A549 (cell line): ENCODE measurements at regions not wholly inside any gene's neighbourhood (a gene's known extent, or its start where the extent isn't known, plus 50 kb on each side); places are given as distances from the start of the nearest gene placed in this dataset.
A peak's percentile ranks its signal among the peaks of the same experiment; 100 is the strongest.

Experiments
- ATOH8 ChIP-seq: fragments of 250-450 bp; sonication (Bioruptor Pico); IDR thresholded peaks from 2 replicates; pipeline ENCODE4 v1.5.0; 2020; ENCODE audit warnings: low read depth, mild to moderate bottlenecking, moderate library complexity
- CBX2 ChIP-seq: fragments of 200-600 bp; sonication (generic); IDR thresholded peaks from 2 replicates; pipeline ENCODE4 v1.6.1; 2016; ENCODE audit warnings: low read depth, mild to moderate bottlenecking, borderline replicate concordance
- CEBPB ChIP-seq, 2 experiments: fragments of >200 bp in 1 of 2; sonication (Bioruptor Twin) in 1 of 2; formaldehyde crosslinking in 1 of 2; IDR thresholded peaks; 2 replicates each; pipeline ENCODE4 v1.6.1; 2012 to 2016
- CHD2 ChIP-seq: fragments of 150-350 bp; IDR thresholded peaks from 2 replicates; pipeline ENCODE4 v1.6.1; 2014; ENCODE audit warnings: low read length; ENCODE audit not compliant: partially characterized antibody
- CHD4 ChIP-seq: fragments of 200-600 bp; sonication (generic); IDR thresholded peaks from 2 replicates; pipeline ENCODE4 v1.6.1; 2016; ENCODE audit warnings: antibody characterized with exemption, mild to moderate bottlenecking, borderline replicate concordance
- EHMT2 ChIP-seq: fragments of 200-600 bp; sonication (generic); IDR thresholded peaks from 2 replicates; pipeline ENCODE4 v1.6.1; 2016; ENCODE audit warnings: antibody characterized with exemption, low read depth, mild to moderate bottlenecking, moderate library complexity
- ESRRA ChIP-seq: fragments of 150-350 bp; IDR thresholded peaks from 2 replicates; pipeline ENCODE4 v1.6.1; 2014; ENCODE audit warnings: mild to moderate bottlenecking, low read length, borderline replicate concordance
- FOSB ChIP-seq: fragments of 250-450 bp; sonication (Bioruptor Pico); IDR thresholded peaks from 2 replicates; pipeline ENCODE4 v1.5.0; 2020; ENCODE audit warnings: mild to moderate bottlenecking, moderate library complexity
- FOSL2 ChIP-seq, 2 experiments: fragments of 450-650 bp in 1 of 2; fragments of >200 bp in 1 of 2; sonication (Bioruptor Twin) in 1 of 2; formaldehyde crosslinking; IDR thresholded peaks; 2 replicates each; pipeline versions ENCODE4 v1.5.0 to v1.6.1; 2016 to 2020; ENCODE audit warnings: mild to moderate bottlenecking in 1 of 2, moderate library complexity in 1 of 2
- GATA3 ChIP-seq: IDR thresholded peaks from 2 replicates; pipeline ENCODE4 v1.6.1; 2012; ENCODE audit warnings: borderline replicate concordance
- HDAC2 ChIP-seq: fragments of 200-600 bp; sonication (generic); IDR thresholded peaks from 2 replicates; pipeline ENCODE4 v1.6.1; 2016
- HEYL ChIP-seq: fragments of 250-450 bp; sonication (Bioruptor Pico); IDR thresholded peaks from 2 replicates; pipeline ENCODE4 v1.8.0; 2021; ENCODE audit warnings: mild to moderate bottlenecking, moderate library complexity
- HMGXB4 ChIP-seq: fragments of 250-450 bp; sonication (Bioruptor Pico); IDR thresholded peaks from 2 replicates; pipeline ENCODE4 v1.5.0; 2021; ENCODE audit warnings: mild to moderate bottlenecking, moderate library complexity, borderline replicate concordance
- HOXA7 ChIP-seq: fragments of 250-450 bp; sonication (Bioruptor Pico); IDR thresholded peaks from 2 replicates; pipeline ENCODE4 v1.5.0; 2020; ENCODE audit warnings: mild to moderate bottlenecking, moderate library complexity
- HOXB13 ChIP-seq: fragments of 250-450 bp; sonication (Bioruptor Pico); IDR thresholded peaks from 2 replicates; pipeline ENCODE4 v1.5.0; 2020; ENCODE audit warnings: low read depth, mild to moderate bottlenecking, moderate library complexity
- JUN ChIP-seq, 2 experiments: fragments of >200 bp; sonication (Bioruptor Twin); formaldehyde crosslinking; IDR thresholded peaks; 2 replicates in 1 of 2; 3 replicates in 1 of 2; pipeline ENCODE4 v1.6.1; 2016 to 2017
- JUNB ChIP-seq: fragments of >200 bp; sonication (Bioruptor Twin); formaldehyde crosslinking; IDR thresholded peaks from 2 replicates; pipeline ENCODE4 v1.6.1; 2016
- MAZ ChIP-seq: fragments of 150-350 bp; IDR thresholded peaks from 2 replicates; pipeline ENCODE4 v1.6.1; 2014; ENCODE audit warnings: antibody characterized with exemption, low read depth, low read length, borderline replicate concordance
- MYC ChIP-seq: IDR thresholded peaks from 2 replicates; pipeline ENCODE4 v1.6.1; 2012; ENCODE audit warnings: mild to moderate bottlenecking, inconsistent platforms, low read length, improper control_type of control experiment, borderline replicate concordance
- NPAS2 ChIP-seq: fragments of 250-450 bp; sonication (Bioruptor Pico); IDR thresholded peaks from 2 replicates; pipeline ENCODE4 v1.8.0; 2022; ENCODE audit warnings: mild to moderate bottlenecking, moderate library complexity, borderline replicate concordance
- POLR2A ChIP-seq: IDR thresholded peaks from 2 replicates; pipeline ENCODE4 v1.6.1; 2012; ENCODE audit warnings: mild to moderate bottlenecking, low read length
- POLR2AphosphoS2 ChIP-seq: conservative IDR thresholded peaks from 2 replicates; pipeline ENCODE4 v1.6.1; 2012; ENCODE audit warnings: low read length, improper control_type of control experiment, inconsistent platforms
- RAD21 ChIP-seq, 2 experiments: fragments of >200 bp in 1 of 2; sonication (Bioruptor Twin) in 1 of 2; formaldehyde crosslinking in 1 of 2; IDR thresholded peaks in 1 of 2; conservative IDR thresholded peaks in 1 of 2; 2 replicates in 1 of 2; 3 replicates in 1 of 2; pipeline ENCODE4 v1.6.1; 2012 to 2018; ENCODE audit warnings: inconsistent platforms in 1 of 2
- RCOR1 ChIP-seq: fragments of 150-350 bp; IDR thresholded peaks from 2 replicates; pipeline ENCODE4 v1.6.1; 2014; ENCODE audit warnings: antibody characterized with exemption, low read length, low read depth
- RNF2 ChIP-seq: fragments of 200-600 bp; sonication (generic); IDR thresholded peaks from 2 replicates; pipeline ENCODE4 v1.6.1; 2016; ENCODE audit warnings: low read depth, mild to moderate bottlenecking, antibody characterized with exemption, moderate library complexity, borderline replicate concordance
- SMC3 ChIP-seq: fragments of >200 bp; sonication (Bioruptor Twin); formaldehyde crosslinking; IDR thresholded peaks from 3 replicates; pipeline ENCODE4 v1.6.1; 2018; ENCODE audit warnings: inconsistent platforms
- ZC3H11A ChIP-seq: fragments of 450-650 bp; IDR thresholded peaks from 2 replicates; pipeline ENCODE4 v1.6.1; 2014; ENCODE audit warnings: antibody characterized with exemption, mild to moderate bottlenecking
- ZNF302 ChIP-seq: fragments of 250-450 bp; sonication (Bioruptor Pico); IDR thresholded peaks from 2 replicates; pipeline ENCODE4 v1.9.0; 2021; ENCODE audit warnings: inconsistent platforms, mild to moderate bottlenecking, moderate library complexity
- TF ChIP-seq, protein P1 (sequence below): fragments of 450-650 bp; IDR thresholded peaks from 2 replicates; pipeline ENCODE4 v1.6.1; 2014; ENCODE audit warnings: antibody characterized with exemption
- TF ChIP-seq, protein P2 (sequence below): fragments of 200-600 bp; sonication (generic); IDR thresholded peaks from 2 replicates; pipeline ENCODE4 v1.6.1; 2016; ENCODE audit warnings: antibody characterized with exemption, mild to moderate bottlenecking, moderate library complexity
- TF ChIP-seq, protein P3 (sequence below): fragments of 150-350 bp; IDR thresholded peaks from 2 replicates; pipeline ENCODE4 v1.6.1; 2014; ENCODE audit warnings: low read depth, mild to moderate bottlenecking, low read length

DNA sequence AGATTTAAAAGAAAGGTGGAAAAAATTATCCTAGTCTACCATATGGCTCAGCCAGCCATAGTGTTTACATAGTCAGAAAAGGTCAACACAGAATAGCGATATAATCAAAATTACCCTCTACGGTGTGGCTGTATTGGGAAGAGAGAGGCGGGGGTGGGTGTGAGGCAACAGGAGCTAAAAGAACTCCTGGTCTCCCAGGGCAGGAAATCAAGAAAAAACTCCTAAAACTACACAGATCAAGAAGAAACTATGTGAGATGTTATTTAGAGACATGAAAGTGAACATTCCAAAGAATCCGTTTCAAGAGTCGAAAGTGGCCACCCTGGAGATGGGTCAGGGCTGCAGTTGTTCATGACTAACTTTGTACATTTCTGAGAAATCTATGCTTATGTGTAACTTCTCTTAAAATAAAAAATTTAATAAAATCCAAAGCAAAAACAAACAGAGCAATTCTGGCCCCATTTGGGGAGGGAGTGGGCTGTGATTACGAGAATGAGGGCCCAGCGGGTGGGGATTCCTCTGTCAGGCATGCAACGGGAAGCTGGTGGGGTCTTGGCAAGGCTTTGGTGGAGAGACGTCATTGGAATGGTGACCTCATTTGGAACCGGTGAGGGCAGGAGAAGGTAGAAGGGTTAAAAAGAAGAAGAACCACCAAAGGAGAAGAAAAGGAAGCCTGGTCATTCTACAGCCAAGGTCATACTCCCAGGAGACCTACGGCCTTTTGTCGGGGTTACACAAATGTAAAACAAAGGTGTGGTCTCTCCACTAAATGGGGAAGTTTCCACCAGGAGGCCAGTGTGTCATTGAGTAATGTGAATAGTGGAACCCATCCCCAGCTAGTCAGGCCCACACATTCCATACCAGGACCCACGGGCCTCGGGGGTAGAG lies 71.2 kb upstream of the DUSP5 start (continued):
- TF ChIP-seq ATOH8 (peak; percentile 80), SMC3 (peak; percentile 5), JUN (IDR thresholded peaks at IDR 0.05) (peak; percentile 90 to 95), RNF2 (no peak), FOSB (CRISPR knock-in tag) (0 out of 2 replicates have a peak, but pooled peaks have one; percentile 67), ZNF302 (0 out of 2 replicates have a peak, but pooled peaks have one; percentile 20), POLR2A (no peak), ZC3H11A (no peak), FOSL2 (IDR thresholded peaks at IDR 0.05) (peak; percentile 45), FOSL2 (CRISPR knock-in tag; IDR thresholded peaks at IDR 0.05) (peak; percentile 81), RAD21 (conservative IDR thresholded peaks at IDR 0.05 in 1 of 2, IDR thresholded peaks at IDR 0.05 in 1 of 2) (peak; percentile 13 to 51; a peak in 4 of 5 replicates), CHD2 (no peak), CHD4 (no peak), POLR2AphosphoS2 (no peak), HMGXB4 (CRISPR knock-in tag) (no peak), CEBPB (IDR thresholded peaks at IDR 0.05) (peak; percentile 64 to 70), RCOR1 (no peak), HOXA7 (CRISPR knock-in tag) (no peak; the same call in none of the 2 replicates), MAZ (0 out of 2 replicates have a peak, but pooled peaks have one; percentile 7), ESRRA (peak; percentile 74; the same call in 1 of the 2 replicates), GATA3 (peak; percentile 92), JUNB (peak; percentile 80), EHMT2 (0 out of 2 replicates have a peak, but pooled peaks have one; percentile 6), HEYL (CRISPR knock-in tag) (no peak), MYC (no peak), NPAS2 (CRISPR knock-in tag) (no peak), CBX2 (no peak), HDAC2 (no peak), HOXB13 (CRISPR knock-in tag) (0 out of 2 replicates have a peak, but pooled peaks have one; percentile 12)
- TF ChIP-seq, protein P1, sequence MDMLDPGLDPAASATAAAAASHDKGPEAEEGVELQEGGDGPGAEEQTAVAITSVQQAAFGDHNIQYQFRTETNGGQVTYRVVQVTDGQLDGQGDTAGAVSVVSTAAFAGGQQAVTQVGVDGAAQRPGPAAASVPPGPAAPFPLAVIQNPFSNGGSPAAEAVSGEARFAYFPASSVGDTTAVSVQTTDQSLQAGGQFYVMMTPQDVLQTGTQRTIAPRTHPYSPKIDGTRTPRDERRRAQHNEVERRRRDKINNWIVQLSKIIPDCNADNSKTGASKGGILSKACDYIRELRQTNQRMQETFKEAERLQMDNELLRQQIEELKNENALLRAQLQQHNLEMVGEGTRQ = no peak
- TF ChIP-seq, protein P2, sequence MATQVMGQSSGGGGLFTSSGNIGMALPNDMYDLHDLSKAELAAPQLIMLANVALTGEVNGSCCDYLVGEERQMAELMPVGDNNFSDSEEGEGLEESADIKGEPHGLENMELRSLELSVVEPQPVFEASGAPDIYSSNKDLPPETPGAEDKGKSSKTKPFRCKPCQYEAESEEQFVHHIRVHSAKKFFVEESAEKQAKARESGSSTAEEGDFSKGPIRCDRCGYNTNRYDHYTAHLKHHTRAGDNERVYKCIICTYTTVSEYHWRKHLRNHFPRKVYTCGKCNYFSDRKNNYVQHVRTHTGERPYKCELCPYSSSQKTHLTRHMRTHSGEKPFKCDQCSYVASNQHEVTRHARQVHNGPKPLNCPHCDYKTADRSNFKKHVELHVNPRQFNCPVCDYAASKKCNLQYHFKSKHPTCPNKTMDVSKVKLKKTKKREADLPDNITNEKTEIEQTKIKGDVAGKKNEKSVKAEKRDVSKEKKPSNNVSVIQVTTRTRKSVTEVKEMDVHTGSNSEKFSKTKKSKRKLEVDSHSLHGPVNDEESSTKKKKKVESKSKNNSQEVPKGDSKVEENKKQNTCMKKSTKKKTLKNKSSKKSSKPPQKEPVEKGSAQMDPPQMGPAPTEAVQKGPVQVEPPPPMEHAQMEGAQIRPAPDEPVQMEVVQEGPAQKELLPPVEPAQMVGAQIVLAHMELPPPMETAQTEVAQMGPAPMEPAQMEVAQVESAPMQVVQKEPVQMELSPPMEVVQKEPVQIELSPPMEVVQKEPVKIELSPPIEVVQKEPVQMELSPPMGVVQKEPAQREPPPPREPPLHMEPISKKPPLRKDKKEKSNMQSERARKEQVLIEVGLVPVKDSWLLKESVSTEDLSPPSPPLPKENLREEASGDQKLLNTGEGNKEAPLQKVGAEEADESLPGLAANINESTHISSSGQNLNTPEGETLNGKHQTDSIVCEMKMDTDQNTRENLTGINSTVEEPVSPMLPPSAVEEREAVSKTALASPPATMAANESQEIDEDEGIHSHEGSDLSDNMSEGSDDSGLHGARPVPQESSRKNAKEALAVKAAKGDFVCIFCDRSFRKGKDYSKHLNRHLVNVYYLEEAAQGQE = no peak
- TF ChIP-seq, protein P3, sequence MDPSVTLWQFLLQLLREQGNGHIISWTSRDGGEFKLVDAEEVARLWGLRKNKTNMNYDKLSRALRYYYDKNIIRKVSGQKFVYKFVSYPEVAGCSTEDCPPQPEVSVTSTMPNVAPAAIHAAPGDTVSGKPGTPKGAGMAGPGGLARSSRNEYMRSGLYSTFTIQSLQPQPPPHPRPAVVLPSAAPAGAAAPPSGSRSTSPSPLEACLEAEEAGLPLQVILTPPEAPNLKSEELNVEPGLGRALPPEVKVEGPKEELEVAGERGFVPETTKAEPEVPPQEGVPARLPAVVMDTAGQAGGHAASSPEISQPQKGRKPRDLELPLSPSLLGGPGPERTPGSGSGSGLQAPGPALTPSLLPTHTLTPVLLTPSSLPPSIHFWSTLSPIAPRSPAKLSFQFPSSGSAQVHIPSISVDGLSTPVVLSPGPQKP = no peak
